Endothelial cell of umbilical vein (primary cell): ENCODE measurements at regions not wholly inside any gene's neighbourhood (a gene's known extent, or its start where the extent isn't known, plus 50 kb on each side); places are given as distances from the start of the nearest gene placed in this dataset.

Experiments
- BruUV-seq: library from RNA; stranded (reverse); fragments of 400-500 nt; replicated peaks from 2 replicates; lab custom pipeline; 2021; lab: Mats Ljungman, UMichigan
- CTCF ChIA-PET: fragments of 300-600, 350-600 bp; sonication (Branson Sonifier 250); formaldehyde crosslinking; loops from one replicate; lab custom pipeline; 2021; ENCODE audit warnings: antibody characterized with exemption, inconsistent platforms; lab: Charles Lee
- POLR2A ChIA-PET: fragments of 300-600, 350-600 bp; sonication (Branson Sonifier 250); formaldehyde crosslinking; loops from one replicate; lab custom pipeline; 2021; ENCODE audit warnings: antibody characterized with exemption, inconsistent platforms; lab: Charles Lee
- DNase-seq: peaks from one replicate; pipeline ENCODE4 v3.0.0-alpha.2; 2011; ENCODE audit warnings: low read depth, low spot score
- FAIRE-seq: peaks from 2 replicates; lab custom pipeline; 2011; peaks lifted over from hg19 to GRCh38; lab: Jason Lieb, UNC
- H2AFZ ChIP-seq: 2 replicates; pipeline ENCODE4 v1.6.0; 2012; ENCODE audit warnings: low read depth, low read length, control low read depth, inconsistent platforms
- H3K27ac ChIP-seq: 2 replicates; pipeline ENCODE4 v1.5.1; 2011; ENCODE audit warnings: low read depth, mild to moderate bottlenecking, control low read depth, low read length, moderate library complexity; ENCODE audit not compliant: insufficient read depth
- H3K27me3 ChIP-seq, 2 experiments: 2 replicates each; pipeline versions ENCODE4 v1.6.0 to v1.6.1; 2011; ENCODE audit warnings: low read length in 2 of 2, mixed read lengths in 1 of 2; ENCODE audit not compliant: control insufficient read depth in 2 of 2, insufficient read depth in 2 of 2
- H3K36me3 ChIP-seq, 2 experiments: 2 replicates in 1 of 2; 3 replicates in 1 of 2; pipeline ENCODE4 v1.5.1; 2011; ENCODE audit warnings: low read length in 2 of 2, mild to moderate bottlenecking in 1 of 2, moderate library complexity in 1 of 2; ENCODE audit not compliant: control insufficient read depth in 2 of 2, insufficient read depth in 2 of 2; ENCODE audit errors: extremely low read depth in 1 of 2
- H3K4me1 ChIP-seq: 3 replicates; pipeline ENCODE4 v1.5.1; 2011; ENCODE audit warnings: mild to moderate bottlenecking, low read length; ENCODE audit not compliant: control insufficient read depth, insufficient read depth; ENCODE audit errors: extremely low read depth
- H3K4me2 ChIP-seq: 2 replicates; pipeline ENCODE4 v1.6.1; 2011; ENCODE audit warnings: low read length, control low read depth, mixed read lengths; ENCODE audit not compliant: insufficient read depth
- H3K4me3 ChIP-seq, 3 experiments: fragments of 200-600 bp in 1 of 3; sonication (generic), shearing (Covaris generic) in 1 of 3; replicated peaks in 1 of 3; 2 replicates each; pipeline ENCODE4 v1.5.1; 2011 to 2016; ENCODE audit warnings: control low read depth in 3 of 3, low read length in 3 of 3, mild to moderate bottlenecking in 2 of 3, inconsistent platforms in 1 of 3, low read depth in 1 of 3, moderate library complexity in 1 of 3; ENCODE audit not compliant: insufficient read depth in 1 of 3
- H3K79me2 ChIP-seq: 2 replicates; pipeline ENCODE4 v1.6.0; 2012; ENCODE audit warnings: low read length, inconsistent platforms; ENCODE audit not compliant: control insufficient read depth, insufficient read depth
- H3K9ac ChIP-seq: replicated peaks from 2 replicates; pipeline ENCODE3; 2011; ENCODE audit warnings: low read length, control low read depth; ENCODE audit not compliant: insufficient read depth; ENCODE audit errors: extremely low read depth
- H3K9me1 ChIP-seq: replicated peaks from 3 replicates; pipeline ENCODE4 v1.6.0; 2011; ENCODE audit warnings: mild to moderate bottlenecking, low read length; ENCODE audit not compliant: control insufficient read depth, insufficient read depth; ENCODE audit errors: extremely low read depth
- H3K9me3 ChIP-seq: replicated peaks from 2 replicates; pipeline ENCODE4 v1.5.1; 2012; ENCODE audit warnings: low read length, inconsistent platforms; ENCODE audit not compliant: control insufficient read depth, insufficient read depth
- H4K20me1 ChIP-seq: replicated peaks from 2 replicates; pipeline ENCODE3; 2011; ENCODE audit warnings: mild to moderate bottlenecking, low read length; ENCODE audit not compliant: control insufficient read depth, insufficient read depth; ENCODE audit errors: extremely low read depth
- CTCF ChIP-seq, 2 donors: IDR thresholded peaks; 1 replicate in 1 of 2; 2 replicates in 1 of 2; pipeline ENCODE4 v1.5.1; 2011; ENCODE audit warnings: low read length in 2 of 2, mild to moderate bottlenecking in 2 of 2, moderate library complexity in 2 of 2, control low read depth in 1 of 2, inconsistent platforms in 1 of 2, low read depth in 1 of 2; ENCODE audit not compliant: insufficient read depth in 1 of 2; ENCODE audit errors: extremely low read depth in 1 of 2
- EZH2 ChIP-seq: IDR thresholded peaks from 2 replicates; pipeline ENCODE4 v1.6.1; 2012; ENCODE audit warnings: borderline replicate concordance, low read depth, mild to moderate bottlenecking, moderate library complexity, low read length, inconsistent platforms; ENCODE audit not compliant: severe bottlenecking
- GATA2 ChIP-seq: IDR thresholded peaks from 2 replicates; pipeline ENCODE4 v1.7.0; 2011; ENCODE audit warnings: low read depth, mild to moderate bottlenecking, moderate library complexity, mixed read lengths, low read length; ENCODE audit not compliant: insufficient read length, insufficient read depth
- MAX ChIP-seq: IDR thresholded peaks from 2 replicates; pipeline ENCODE4 v1.6.1; 2011; ENCODE audit not compliant: insufficient read depth, insufficient read length
- MYC ChIP-seq: IDR thresholded peaks from one replicate; pipeline ENCODE4 v1.6.1; 2011; ENCODE audit warnings: mild to moderate bottlenecking, low read depth, low read length
- POLR2AphosphoS5 ChIP-seq: IDR thresholded peaks from 2 replicates; pipeline ENCODE4 v1.6.1; 2012; ENCODE audit warnings: low read depth, mild to moderate bottlenecking, control low read depth, low read length, moderate library complexity; ENCODE audit not compliant: insufficient read depth
- dilution Hi-C: fragments of 300-500 bp; cut with MboI; formaldehyde crosslinking; loops from one replicate; pipeline ENCODE4 v1.15.0; 2019; ENCODE audit warnings: low sequenced_read_pairs; ENCODE audit not compliant: extremely low pct_ligation_motif_present
- intact Hi-C: fragments of 100-400 bp; cut with micrococcal nuclease; formaldehyde crosslinking; loops from one replicate; pipeline ENCODE4 v1.10.0; 2022

GRCh38 chr7:125459038-125459437 is 529.4 kb upstream of the POT1 start:
- H3K27ac ChIP-seq: no peak overlapping the region
- H3K9ac ChIP-seq: no peak overlapping the region
- no TSS peak for BruUV-seq
- no peaks in the 10 kb centered on the region for H3K4me1 ChIP-seq
- H4K20me1 ChIP-seq: no peaks in the 10 kb centered on the region
- CTCF ChIA-PET: interaction anchor here (0.9 kb wide), 1 partner anchor 11 kb away, joined by 4 read pairs; no protein-coding TSS in a partner anchor
- H3K79me2 ChIP-seq: no peaks in the 10 kb centered on the region
- intact Hi-C loops: no loop called here
- POLR2A ChIA-PET: no interaction called here
- H3K36me3 ChIP-seq: no peaks in the 10 kb centered on the region
- H3K27me3 ChIP-seq: no peaks in the 10 kb centered on the region
- no peak overlapping the region for H3K4me2 ChIP-seq
- no peak for FAIRE-seq
- H3K9me3 ChIP-seq: no peaks in the 10 kb centered on the region
- dilution Hi-C loops: no loop called here
- H3K4me3 ChIP-seq: no peak overlapping the region
- TF ChIP-seq CTCF (IDR thresholded peaks at IDR 0.05; ENCODE audit: extremely low read depth in 1 of 2, insufficient read depth in 1 of 2, low read depth in 1 of 2, low read length in 2 of 2) (no peak), POLR2AphosphoS5 (no peak), MYC (no peak), MAX (no peak), GATA2 (no peak), EZH2 (no peak)
- H2AFZ ChIP-seq: no peak overlapping the region
- H3K9me1 ChIP-seq: no peaks in the 10 kb centered on the region
- no peak for DNase-seq
